Mammary epithelial cell (primary cell): ENCODE measurements at regions not wholly inside any gene's neighbourhood (a gene's known extent, or its start where the extent isn't known, plus 50 kb on each side); places are given as distances from the start of the nearest gene placed in this dataset.

ENCODE experiments used
- EZH2 ChIP-seq: IDR thresholded peaks from 2 replicates; pipeline ENCODE4 v1.6.1; 2012; ENCODE audit warnings: low read length, inconsistent platforms, borderline replicate concordance
- TF ChIP-seq, protein P1 (sequence below), 2 donors: IDR thresholded peaks in 1 of 2; conservative IDR thresholded peaks in 1 of 2; 2 replicates each; pipeline ENCODE4 v1.5.1; 2011 to 2012; ENCODE audit warnings: inconsistent platforms in 2 of 2, low read length in 2 of 2, mild to moderate bottlenecking in 2 of 2, control low read depth in 1 of 2, low read depth in 1 of 2; ENCODE audit not compliant: insufficient read depth in 1 of 2; ENCODE audit errors: extremely low read depth in 1 of 2

DNA sequence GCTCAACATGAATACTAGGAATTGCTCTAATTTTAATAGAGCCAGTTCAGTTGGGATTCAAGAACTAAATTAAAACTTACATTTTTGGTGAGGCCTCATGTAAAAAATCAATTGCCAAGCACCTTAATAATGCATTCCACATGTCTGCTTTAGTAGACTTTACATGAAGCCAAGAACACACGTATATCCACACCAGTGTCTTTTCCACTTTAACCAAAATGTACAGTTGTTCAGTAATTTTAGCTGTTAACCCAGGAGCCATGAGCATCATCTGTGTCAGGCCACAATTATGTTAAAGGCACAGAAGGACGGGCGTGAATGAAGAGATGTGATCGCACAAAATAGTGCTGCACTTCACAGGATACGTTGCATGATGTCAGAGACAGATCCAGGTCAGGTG lies 136.7 kb downstream of the TLR5 start:
- TF ChIP-seq, protein P1, sequence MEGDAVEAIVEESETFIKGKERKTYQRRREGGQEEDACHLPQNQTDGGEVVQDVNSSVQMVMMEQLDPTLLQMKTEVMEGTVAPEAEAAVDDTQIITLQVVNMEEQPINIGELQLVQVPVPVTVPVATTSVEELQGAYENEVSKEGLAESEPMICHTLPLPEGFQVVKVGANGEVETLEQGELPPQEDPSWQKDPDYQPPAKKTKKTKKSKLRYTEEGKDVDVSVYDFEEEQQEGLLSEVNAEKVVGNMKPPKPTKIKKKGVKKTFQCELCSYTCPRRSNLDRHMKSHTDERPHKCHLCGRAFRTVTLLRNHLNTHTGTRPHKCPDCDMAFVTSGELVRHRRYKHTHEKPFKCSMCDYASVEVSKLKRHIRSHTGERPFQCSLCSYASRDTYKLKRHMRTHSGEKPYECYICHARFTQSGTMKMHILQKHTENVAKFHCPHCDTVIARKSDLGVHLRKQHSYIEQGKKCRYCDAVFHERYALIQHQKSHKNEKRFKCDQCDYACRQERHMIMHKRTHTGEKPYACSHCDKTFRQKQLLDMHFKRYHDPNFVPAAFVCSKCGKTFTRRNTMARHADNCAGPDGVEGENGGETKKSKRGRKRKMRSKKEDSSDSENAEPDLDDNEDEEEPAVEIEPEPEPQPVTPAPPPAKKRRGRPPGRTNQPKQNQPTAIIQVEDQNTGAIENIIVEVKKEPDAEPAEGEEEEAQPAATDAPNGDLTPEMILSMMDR (conservative IDR thresholded peaks at IDR 0.05 in 1 of 2, IDR thresholded peaks at IDR 0.05 in 1 of 2; ENCODE audit: extremely low read depth in 1 of 2, insufficient read depth in 1 of 2, low read depth in 1 of 2, low read length in 2 of 2): no peak
- TF ChIP-seq EZH2: no peak
